GM23248 (cell line): ENCODE measurements at regions not wholly inside any gene's neighbourhood (a gene's known extent, or its start where the extent isn't known, plus 50 kb on each side); places are given as distances from the start of the nearest gene placed in this dataset.

ENCODE experiments used
- EZH2 ChIP-seq: fragments of 200-600 bp; sonication (generic); IDR thresholded peaks from 2 replicates; pipeline ENCODE4 v1.6.1; 2018; ENCODE audit warnings: antibody characterized with exemption, mild to moderate bottlenecking; ENCODE audit not compliant: insufficient read depth, poor library complexity, severe bottlenecking
- EZH2phosphoT487 ChIP-seq: fragments of 200-600 bp; sonication (generic); IDR thresholded peaks from 2 replicates; pipeline ENCODE4 v1.6.1; 2018; ENCODE audit warnings: antibody characterized with exemption, moderate library complexity, mild to moderate bottlenecking, low read depth; ENCODE audit not compliant: insufficient read depth

GRCh38 chr1:91123319-91123718 is 101.5 kb upstream of the ZNF644 start:
- TF ChIP-seq EZH2 (no peak), EZH2phosphoT487 (no peak)
